Stimulated activated naive CD8-positive, alpha-beta T cell treated with anti-CD3 and anti-CD28 coated beads, Interleukin-15, Interleukin-2, amounts not matched to agents 100 ng/mL and 50 ng/mL, for 24 hours (primary cell): ENCODE measurements at regions not wholly inside any gene's neighbourhood (a gene's known extent, or its start where the extent isn't known, plus 50 kb on each side); places are given as distances from the start of the nearest gene placed in this dataset.
"Not testable (repeated sequence)": the region's sequence is repeated elsewhere in the genome, so short reads cannot be mapped to it uniquely, and the experiment has no call there.

Experiments
- H3K27ac Mint-ChIP-seq: one replicate; pipeline ENCODE4 v1.8.0; 2021; ENCODE audit warnings: mild to moderate bottlenecking, mixed read lengths
- H3K27me3 Mint-ChIP-seq: one replicate; pipeline ENCODE4 v1.8.0; 2021; ENCODE audit warnings: mixed read lengths
- H3K36me3 Mint-ChIP-seq: one replicate; pipeline ENCODE4 v1.8.0; 2021; ENCODE audit warnings: low read depth, mixed read lengths
- H3K4me1 Mint-ChIP-seq: one replicate; pipeline ENCODE4 v1.8.0; 2021; ENCODE audit warnings: low read depth, mixed read lengths
- H3K4me3 Mint-ChIP-seq: one replicate; pipeline ENCODE4 v1.8.0; 2021; ENCODE audit warnings: mild to moderate bottlenecking, mixed read lengths
- H3K9me3 Mint-ChIP-seq: one replicate; pipeline ENCODE4 v1.8.0; 2021; ENCODE audit warnings: mixed read lengths

- H3K27me3 Mint-ChIP-seq, H3K4me1 Mint-ChIP-seq, H3K4me3 Mint-ChIP-seq, H3K9me3 Mint-ChIP-seq, H3K36me3 Mint-ChIP-seq, H3K27ac Mint-ChIP-seq: not testable (repeated sequence)
Observed at GRCh38 chr6:57915300-57915699, 597.9 kb downstream of the PRIM2 start.

GRCh38 chr6:57942966-57943365 lies 625.5 kb downstream of the PRIM2 start:
- not testable (repeated sequence) for H3K9me3 Mint-ChIP-seq, H3K27me3 Mint-ChIP-seq, H3K4me1 Mint-ChIP-seq, H3K4me3 Mint-ChIP-seq, H3K27ac Mint-ChIP-seq
- H3K36me3 Mint-ChIP-seq: peaks cover 18% of the 10 kb centered on the region

GRCh38 chr6:57946084-57946768 lies 628.8 kb downstream of the PRIM2 start:
- H3K9me3 Mint-ChIP-seq, H3K4me3 Mint-ChIP-seq, H3K4me1 Mint-ChIP-seq, H3K27me3 Mint-ChIP-seq, H3K27ac Mint-ChIP-seq: not testable (repeated sequence)
- peaks cover 37% of the 10 kb centered on the region for H3K36me3 Mint-ChIP-seq

GRCh38 chr6:57946769-57947091 lies 629.3 kb downstream of the PRIM2 start:
- H3K9me3 Mint-ChIP-seq, H3K27ac Mint-ChIP-seq, H3K27me3 Mint-ChIP-seq, H3K4me1 Mint-ChIP-seq, H3K4me3 Mint-ChIP-seq: not testable (repeated sequence)
- H3K36me3 Mint-ChIP-seq: peaks cover 37% of the 10 kb centered on the region

GRCh38 chr6:57948481-57948880 lies 631.1 kb downstream of the PRIM2 start:
- H3K4me3 Mint-ChIP-seq, H3K27me3 Mint-ChIP-seq, H3K9me3 Mint-ChIP-seq, H3K4me1 Mint-ChIP-seq, H3K27ac Mint-ChIP-seq: not testable (repeated sequence)
- peaks cover 42% of the 10 kb centered on the region for H3K36me3 Mint-ChIP-seq

- not testable (repeated sequence) for H3K27ac Mint-ChIP-seq, H3K27me3 Mint-ChIP-seq, H3K4me3 Mint-ChIP-seq, H3K4me1 Mint-ChIP-seq, H3K9me3 Mint-ChIP-seq
- H3K36me3 Mint-ChIP-seq: peaks cover 42% of the 10 kb centered on the region
Observed at GRCh38 chr6:57950430-57950829, 633.0 kb downstream of the PRIM2 start.

- not testable (repeated sequence) for H3K36me3 Mint-ChIP-seq, H3K4me1 Mint-ChIP-seq, H3K27ac Mint-ChIP-seq, H3K9me3 Mint-ChIP-seq, H3K4me3 Mint-ChIP-seq
- H3K27me3 Mint-ChIP-seq: peaks cover 16% of the 10 kb centered on the region
Observed at GRCh38 chr6:57966757-57967156, 649.3 kb downstream of the PRIM2 start.

GRCh38 chr6:57971956-57972355 lies 654.5 kb downstream of the PRIM2 start:
- not testable (repeated sequence) for H3K4me3 Mint-ChIP-seq, H3K27ac Mint-ChIP-seq, H3K9me3 Mint-ChIP-seq, H3K36me3 Mint-ChIP-seq, H3K27me3 Mint-ChIP-seq, H3K4me1 Mint-ChIP-seq

- Mint-ChIP-seq H3K4me1 (no peaks in the 10 kb centered on the region), H3K27me3 (peaks cover 4% of the 10 kb centered on the region), H3K36me3 (no peaks in the 10 kb centered on the region), H3K27ac (no peak overlapping the region), H3K9me3 (no peaks in the 10 kb centered on the region), H3K4me3 (no peak overlapping the region)
Observed at GRCh38 chr6:57974653-57975052, 657.2 kb downstream of the PRIM2 start.

GRCh38 chr6:57975127-57975526 lies 657.7 kb downstream of the PRIM2 start:
- not testable (repeated sequence) for H3K9me3 Mint-ChIP-seq, H3K4me3 Mint-ChIP-seq, H3K4me1 Mint-ChIP-seq, H3K27me3 Mint-ChIP-seq, H3K27ac Mint-ChIP-seq, H3K36me3 Mint-ChIP-seq

- H3K27ac Mint-ChIP-seq, H3K36me3 Mint-ChIP-seq, H3K9me3 Mint-ChIP-seq, H3K4me1 Mint-ChIP-seq, H3K4me3 Mint-ChIP-seq, H3K27me3 Mint-ChIP-seq: not testable (repeated sequence)
Observed at GRCh38 chr6:57976371-57976770, 658.9 kb downstream of the PRIM2 start.

GRCh38 chr6:57983603-57984002 lies 666.2 kb downstream of the PRIM2 start:
- not testable (repeated sequence) for H3K4me1 Mint-ChIP-seq, H3K9me3 Mint-ChIP-seq, H3K4me3 Mint-ChIP-seq, H3K27ac Mint-ChIP-seq, H3K36me3 Mint-ChIP-seq
- peaks cover 14% of the 10 kb centered on the region for H3K27me3 Mint-ChIP-seq

GRCh38 chr6:57984575-57984974 lies 667.1 kb downstream of the PRIM2 start:
- not testable (repeated sequence) for H3K4me1 Mint-ChIP-seq, H3K9me3 Mint-ChIP-seq, H3K27ac Mint-ChIP-seq, H3K36me3 Mint-ChIP-seq, H3K4me3 Mint-ChIP-seq
- H3K27me3 Mint-ChIP-seq: peaks cover 14% of the 10 kb centered on the region

GRCh38 chr6:57985734-57986133 lies 668.3 kb downstream of the PRIM2 start:
- H3K36me3 Mint-ChIP-seq, H3K4me1 Mint-ChIP-seq, H3K9me3 Mint-ChIP-seq, H3K27ac Mint-ChIP-seq, H3K4me3 Mint-ChIP-seq: not testable (repeated sequence)
- peaks cover 14% of the 10 kb centered on the region for H3K27me3 Mint-ChIP-seq

GRCh38 chr6:57986584-57986983 lies 669.2 kb downstream of the PRIM2 start:
- H3K4me1 Mint-ChIP-seq, H3K4me3 Mint-ChIP-seq, H3K36me3 Mint-ChIP-seq, H3K9me3 Mint-ChIP-seq, H3K27ac Mint-ChIP-seq: not testable (repeated sequence)
- peaks cover 14% of the 10 kb centered on the region for H3K27me3 Mint-ChIP-seq

- not testable (repeated sequence) for H3K9me3 Mint-ChIP-seq, H3K4me3 Mint-ChIP-seq, H3K27me3 Mint-ChIP-seq, H3K36me3 Mint-ChIP-seq, H3K27ac Mint-ChIP-seq, H3K4me1 Mint-ChIP-seq
Observed at GRCh38 chr6:57989520-57990080, 672.2 kb downstream of the PRIM2 start.
